Spleen (tissue), 7 donors: ENCODE measurements at regions not wholly inside any gene's neighbourhood (a gene's known extent, or its start where the extent isn't known, plus 50 kb on each side); places are given as distances from the start of the nearest gene placed in this dataset.

ENCODE experiments used
- POLR2A ChIP-seq, 3 donors: fragments of 450-650 bp; IDR thresholded peaks; one replicate each; pipeline ENCODE4 v1.5.1; 2017; ENCODE audit warnings: antibody characterized with exemption in 3 of 3, mild to moderate bottlenecking in 1 of 3
- POLR2AphosphoS5 ChIP-seq, 3 donors: sonication (generic); formaldehyde crosslinking; IDR thresholded peaks; one replicate each; pipeline ENCODE4 v1.5.1; 2017; ENCODE audit warnings: antibody characterized with exemption in 3 of 3
- TF ChIP-seq, protein P1 (sequence below), 11 experiments: fragments of 200-600 bp in 7 of 11; fragments of 450-650 bp in 4 of 11; sonication (generic) in 4 of 11; IDR thresholded peaks in 8 of 11; conservative IDR thresholded peaks in 3 of 11; 1 replicate in 7 of 11; 2 replicates in 4 of 11; pipeline versions ENCODE4 v1.4.0 to v1.8.0; 2016 to 2021; ENCODE audit warnings: antibody characterized with exemption in 11 of 11, inconsistent platforms in 4 of 11, mild to moderate bottlenecking in 1 of 11
- donor health status: DM: no; HTN: no; CAD: no; lungs with moderate emphysema.
- donor health status: DM: no; HTN: no; CAD: no.
- donor health status: DM: no; HTN: no; CAD: no.

DNA sequence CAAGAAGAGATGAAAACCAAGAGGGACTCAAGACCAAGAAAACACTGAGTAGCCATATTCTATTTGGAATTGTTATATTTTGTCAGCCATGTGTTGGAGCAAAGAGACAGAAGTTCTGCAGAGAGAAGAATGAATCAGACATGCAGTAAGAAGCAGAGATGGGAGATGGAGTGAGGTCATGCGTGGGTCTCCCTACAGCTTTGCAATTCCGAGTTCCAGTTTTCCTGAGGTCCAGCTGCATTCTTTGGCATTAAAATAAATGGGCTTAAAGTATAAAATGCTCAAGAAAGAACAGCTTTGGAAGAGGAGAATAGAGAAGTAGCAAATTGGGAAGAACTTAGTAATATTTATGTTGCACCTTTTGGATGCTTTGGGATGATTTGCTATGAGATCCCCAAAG is 361.6 kb downstream of the NPR3 start:
- TF ChIP-seq, protein P1, sequence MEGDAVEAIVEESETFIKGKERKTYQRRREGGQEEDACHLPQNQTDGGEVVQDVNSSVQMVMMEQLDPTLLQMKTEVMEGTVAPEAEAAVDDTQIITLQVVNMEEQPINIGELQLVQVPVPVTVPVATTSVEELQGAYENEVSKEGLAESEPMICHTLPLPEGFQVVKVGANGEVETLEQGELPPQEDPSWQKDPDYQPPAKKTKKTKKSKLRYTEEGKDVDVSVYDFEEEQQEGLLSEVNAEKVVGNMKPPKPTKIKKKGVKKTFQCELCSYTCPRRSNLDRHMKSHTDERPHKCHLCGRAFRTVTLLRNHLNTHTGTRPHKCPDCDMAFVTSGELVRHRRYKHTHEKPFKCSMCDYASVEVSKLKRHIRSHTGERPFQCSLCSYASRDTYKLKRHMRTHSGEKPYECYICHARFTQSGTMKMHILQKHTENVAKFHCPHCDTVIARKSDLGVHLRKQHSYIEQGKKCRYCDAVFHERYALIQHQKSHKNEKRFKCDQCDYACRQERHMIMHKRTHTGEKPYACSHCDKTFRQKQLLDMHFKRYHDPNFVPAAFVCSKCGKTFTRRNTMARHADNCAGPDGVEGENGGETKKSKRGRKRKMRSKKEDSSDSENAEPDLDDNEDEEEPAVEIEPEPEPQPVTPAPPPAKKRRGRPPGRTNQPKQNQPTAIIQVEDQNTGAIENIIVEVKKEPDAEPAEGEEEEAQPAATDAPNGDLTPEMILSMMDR (IDR thresholded peaks at IDR 0.05 in 8 of 11, conservative IDR thresholded peaks at IDR 0.05 in 3 of 11) = no peak
- no peak for TF ChIP-seq POLR2AphosphoS5 (IDR thresholded peaks at IDR 0.05)
- no peak for TF ChIP-seq POLR2A (IDR thresholded peaks at IDR 0.05)
